ENCODE measurements at regions not wholly inside any gene's neighbourhood (a gene's known extent, or its start where the extent isn't known, plus 50 kb on each side); places are given as distances from the start of the nearest gene placed in this dataset.

DNA sequence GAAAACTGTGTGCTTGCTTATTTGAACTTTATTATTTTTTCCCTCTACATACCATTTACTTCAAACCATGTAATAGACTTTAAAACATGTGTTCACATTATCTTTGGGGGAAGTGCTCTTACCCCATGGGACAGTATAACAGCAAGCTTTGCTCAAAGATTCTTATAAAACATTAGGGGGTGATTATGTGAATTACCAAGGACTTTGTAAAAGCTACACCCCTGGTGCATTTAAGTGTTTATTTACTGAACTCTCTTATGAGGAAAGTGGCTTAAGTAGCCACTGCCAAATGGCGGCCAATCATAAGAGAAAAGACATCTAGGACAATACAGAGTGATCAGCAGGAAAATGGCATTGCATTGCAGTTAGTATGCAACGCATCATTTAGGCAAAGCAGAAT is 70.3 kb downstream of the CAPZA3 start:
- Histone ChIP-seq H3K4me1 (ENCODE audit: low read length) (no peaks in the 10 kb centered on the region), H3K9me3 (replicated peaks; ENCODE audit: insufficient read depth, low read length) (no peaks in the 10 kb centered on the region), H3K27me3 (replicated peaks; ENCODE audit: insufficient read depth, low read length) (no peaks in the 10 kb centered on the region), H3K4me2 (ENCODE audit: low read depth, low read length) (no peak overlapping the region), H3K4me3 (ENCODE audit: low read length) (no peak overlapping the region), H3K9ac (ENCODE audit: low read length) (no peak overlapping the region), H3K9me2 (replicated peaks; ENCODE audit: insufficient read depth, low read length) (no peaks in the 10 kb centered on the region), H3K27ac (ENCODE audit: low read length) (no peak overlapping the region), H3K79me2 (ENCODE audit: low read length) (no peaks in the 10 kb centered on the region), H4K20me1 (ENCODE audit: insufficient read depth, low read length) (no peaks in the 10 kb centered on the region), H3F3A (ENCODE audit: insufficient read depth, low read length) (no peaks in the 10 kb centered on the region), H3K36me3 (replicated peaks; ENCODE audit: insufficient read depth, low read length) (no peaks in the 10 kb centered on the region), H2AFZ (ENCODE audit: low read length) (no peak overlapping the region)
- TF ChIP-seq, protein P1, sequence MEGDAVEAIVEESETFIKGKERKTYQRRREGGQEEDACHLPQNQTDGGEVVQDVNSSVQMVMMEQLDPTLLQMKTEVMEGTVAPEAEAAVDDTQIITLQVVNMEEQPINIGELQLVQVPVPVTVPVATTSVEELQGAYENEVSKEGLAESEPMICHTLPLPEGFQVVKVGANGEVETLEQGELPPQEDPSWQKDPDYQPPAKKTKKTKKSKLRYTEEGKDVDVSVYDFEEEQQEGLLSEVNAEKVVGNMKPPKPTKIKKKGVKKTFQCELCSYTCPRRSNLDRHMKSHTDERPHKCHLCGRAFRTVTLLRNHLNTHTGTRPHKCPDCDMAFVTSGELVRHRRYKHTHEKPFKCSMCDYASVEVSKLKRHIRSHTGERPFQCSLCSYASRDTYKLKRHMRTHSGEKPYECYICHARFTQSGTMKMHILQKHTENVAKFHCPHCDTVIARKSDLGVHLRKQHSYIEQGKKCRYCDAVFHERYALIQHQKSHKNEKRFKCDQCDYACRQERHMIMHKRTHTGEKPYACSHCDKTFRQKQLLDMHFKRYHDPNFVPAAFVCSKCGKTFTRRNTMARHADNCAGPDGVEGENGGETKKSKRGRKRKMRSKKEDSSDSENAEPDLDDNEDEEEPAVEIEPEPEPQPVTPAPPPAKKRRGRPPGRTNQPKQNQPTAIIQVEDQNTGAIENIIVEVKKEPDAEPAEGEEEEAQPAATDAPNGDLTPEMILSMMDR (IDR thresholded peaks at IDR 0.05; ENCODE audit: low read length), result no peak
- TF ChIP-seq EZH2 (optimal IDR thresholded peaks at IDR 0.05; ENCODE audit: low read depth, low read length), result no peak
- DNase-seq, result no peak

GRCh38 chr12:18810537-18811253 is 72.8 kb downstream of the CAPZA3 start:
- Histone ChIP-seq H3K9me3 (replicated peaks; ENCODE audit: insufficient read depth, low read length) (no peaks in the 10 kb centered on the region), H4K20me1 (ENCODE audit: insufficient read depth, low read length) (no peaks in the 10 kb centered on the region), H3K27me3 (replicated peaks; ENCODE audit: insufficient read depth, low read length) (no peaks in the 10 kb centered on the region), H3K4me3 (ENCODE audit: low read length) (no peak overlapping the region), H3K4me1 (ENCODE audit: low read length) (no peaks in the 10 kb centered on the region), H2AFZ (ENCODE audit: low read length) (no peak overlapping the region), H3K4me2 (ENCODE audit: low read depth, low read length) (no peak overlapping the region), H3F3A (ENCODE audit: insufficient read depth, low read length) (no peaks in the 10 kb centered on the region), H3K79me2 (ENCODE audit: low read length) (no peaks in the 10 kb centered on the region), H3K9ac (ENCODE audit: low read length) (no peak overlapping the region), H3K36me3 (replicated peaks; ENCODE audit: insufficient read depth, low read length) (no peaks in the 10 kb centered on the region), H3K27ac (ENCODE audit: low read length) (no peak overlapping the region), H3K9me2 (replicated peaks; ENCODE audit: insufficient read depth, low read length) (no peaks in the 10 kb centered on the region)
- no peak for DNase-seq
- TF ChIP-seq EZH2phosphoT487 (IDR thresholded peaks at IDR 0.05; ENCODE audit: low read length), result no peak
- TF ChIP-seq EZH2 (optimal IDR thresholded peaks at IDR 0.05; ENCODE audit: low read depth, low read length), result no peak
- TF ChIP-seq, protein P1 (IDR thresholded peaks at IDR 0.05; ENCODE audit: low read length), result no peak

- Histone ChIP-seq H3F3A (ENCODE audit: insufficient read depth, low read length) (no peaks in the 10 kb centered on the region), H3K4me1 (ENCODE audit: low read length) (no peaks in the 10 kb centered on the region), H2AFZ (ENCODE audit: low read length) (no peak overlapping the region), H3K9ac (ENCODE audit: low read length) (no peak overlapping the region), H3K79me2 (ENCODE audit: low read length) (no peaks in the 10 kb centered on the region), H3K4me3 (ENCODE audit: low read length) (no peak overlapping the region), H3K27ac (ENCODE audit: low read length) (no peak overlapping the region), H3K36me3 (replicated peaks; ENCODE audit: insufficient read depth, low read length) (no peaks in the 10 kb centered on the region), H3K9me2 (replicated peaks; ENCODE audit: insufficient read depth, low read length) (no peaks in the 10 kb centered on the region), H3K4me2 (ENCODE audit: low read depth, low read length) (no peak overlapping the region), H4K20me1 (ENCODE audit: insufficient read depth, low read length) (no peaks in the 10 kb centered on the region), H3K9me3 (replicated peaks; ENCODE audit: insufficient read depth, low read length) (no peaks in the 10 kb centered on the region), H3K27me3 (replicated peaks; ENCODE audit: insufficient read depth, low read length) (no peaks in the 10 kb centered on the region)
- no peak for DNase-seq
- TF ChIP-seq, protein P1 (IDR thresholded peaks at IDR 0.05; ENCODE audit: low read length), result no peak
- TF ChIP-seq EZH2phosphoT487 (IDR thresholded peaks at IDR 0.05; ENCODE audit: low read length) (no peak), EZH2 (optimal IDR thresholded peaks at IDR 0.05; ENCODE audit: low read depth, low read length) (no peak)
Observed at GRCh38 chr12:18811273-18811672, 73.4 kb downstream of the CAPZA3 start.
